ENCODE measurements at regions not wholly inside any gene's neighbourhood (a gene's known extent, or its start where the extent isn't known, plus 50 kb on each side); places are given as distances from the start of the nearest gene placed in this dataset.

- no peak for TF ChIP-seq GATA2 (IDR thresholded peaks at IDR 0.05; ENCODE audit: low read depth, low read length)
- TF ChIP-seq GATA3 (IDR thresholded peaks at IDR 0.05; ENCODE audit: low read depth, low read length), result no peak
Measured at GRCh38 chr3:69683082-69683806, 56.0 kb upstream of the MITF start.

Data from SH-SY5Y (cell line).